K562 (cell line): ENCODE measurements at regions not wholly inside any gene's neighbourhood (a gene's known extent, or its start where the extent isn't known, plus 50 kb on each side); places are given as distances from the start of the nearest gene placed in this dataset.
A peak's percentile ranks its signal among the peaks of the same experiment; 100 is the strongest.

Experiments used
- ATAC-seq: fragments of 200-7000 bp; cut with Tn5 transposase; 3 replicates; pipeline ENCODE4 v1.9.1; 2020; ENCODE audit warnings: moderate library complexity
- BruUV-seq: library from RNA; stranded (reverse); fragments of 400-500 nt; replicated peaks from 2 replicates; lab custom pipeline; 2021; lab: Mats Ljungman, UMichigan
- CTCF ChIA-PET: fragments of 300-600 bp; formaldehyde crosslinking; extraction: SDS; loops from one replicate; lab custom pipeline; 2021; ENCODE audit warnings: low intra/inter-chr PET ratio; lab: Yijun Ruan, JAX
- POLR2A ChIA-PET: fragments of 300-600, 350-650 bp; sonication (Branson Sonifier 250); formaldehyde crosslinking; extraction: SDS; loops from one replicate; lab custom pipeline; 2021; ENCODE audit warnings: antibody characterized with exemption, inconsistent platforms; lab: Yijun Ruan, JAX
- DNase-seq, 4 experiments: peaks; one replicate each; pipeline versions ENCODE4 v3.0.0 to v3.0.0-alpha.2; 2011 to 2018; ENCODE audit warnings: low spot score in 3 of 4, mixed read lengths in 3 of 4; ENCODE audit errors: extremely low read depth in 1 of 4
- FAIRE-seq: peaks from 2 replicates; lab custom pipeline; 2011; peaks lifted over from hg19 to GRCh38; lab: Jason Lieb, UNC
- H2AFZ ChIP-seq: 2 replicates; pipeline ENCODE4 v1.6.0; 2011; ENCODE audit warnings: low read depth, low read length, control low read depth, inconsistent platforms
- H3K27ac ChIP-seq: fragments of 200-600 bp; 3 replicates; pipeline ENCODE4 v1.8.0; 2011; ENCODE audit warnings: low read depth, mild to moderate bottlenecking, control low read depth, inconsistent platforms, low read length, moderate library complexity, mixed read lengths; ENCODE audit errors: extremely low read depth
- H3K27me3 ChIP-seq, 2 experiments: fragments of 300-600 bp in 1 of 2; 2 replicates in 1 of 2; 3 replicates in 1 of 2; pipeline versions ENCODE4 v1.6.0 to v1.8.0; 2011; ENCODE audit warnings: inconsistent platforms in 2 of 2, low read length in 2 of 2, mild to moderate bottlenecking in 1 of 2, mixed read lengths in 1 of 2, moderate library complexity in 1 of 2; ENCODE audit not compliant: control insufficient read depth in 2 of 2, insufficient read depth in 2 of 2
- H3K36me3 ChIP-seq: fragments of 300-600 bp; 3 replicates; pipeline ENCODE4 v1.8.0; 2011; ENCODE audit warnings: mild to moderate bottlenecking, low read length, inconsistent platforms; ENCODE audit not compliant: control insufficient read depth, insufficient read depth
- H3K4me1 ChIP-seq, 2 experiments: fragments of 200-600 bp in 1 of 2; replicated peaks in 1 of 2; 2 replicates in 1 of 2; 3 replicates in 1 of 2; pipeline versions ENCODE4 v1.5.1 to v1.8.0; 2011; ENCODE audit warnings: inconsistent platforms in 2 of 2, low read length in 2 of 2, mild to moderate bottlenecking in 1 of 2, mixed read lengths in 1 of 2, moderate library complexity in 1 of 2; ENCODE audit not compliant: control insufficient read depth in 2 of 2, insufficient read depth in 2 of 2
- H3K4me2 ChIP-seq: 2 replicates; pipeline ENCODE4 v1.6.1; 2011; ENCODE audit warnings: low read length, control low read depth, inconsistent platforms, mixed read lengths; ENCODE audit not compliant: insufficient read depth
- H3K4me3 ChIP-seq: fragments of 200-600 bp; sonication (generic), shearing (Covaris generic); 2 replicates; pipeline ENCODE4 v1.5.1; 2016; ENCODE audit warnings: control low read depth, inconsistent platforms
- H3K79me2 ChIP-seq: fragments of 200-600 bp; 3 replicates; pipeline ENCODE4 v1.8.0; 2011; ENCODE audit warnings: low read length, inconsistent platforms; ENCODE audit not compliant: control insufficient read depth, insufficient read depth
- H3K9ac ChIP-seq, 2 experiments: 2 replicates each; pipeline versions ENCODE4 v1.6.0 to v1.6.1; 2011; ENCODE audit warnings: low read depth in 2 of 2, low read length in 2 of 2, control low read depth in 1 of 2, inconsistent platforms in 1 of 2, mild to moderate bottlenecking in 1 of 2, mixed read lengths in 1 of 2; ENCODE audit not compliant: insufficient read depth in 1 of 2
- H3K9me1 ChIP-seq: one replicate; pipeline ENCODE4 v1.6.0; 2011; ENCODE audit warnings: inconsistent platforms, mild to moderate bottlenecking, low read length, moderate library complexity; ENCODE audit not compliant: control insufficient read depth, insufficient read depth
- H3K9me3 ChIP-seq: replicated peaks from 2 replicates; pipeline ENCODE4 v1.5.1; 2011; ENCODE audit warnings: low read depth, low read length, inconsistent platforms; ENCODE audit not compliant: control insufficient read depth, insufficient read depth
- H4K20me1 ChIP-seq: replicated peaks from 2 replicates; pipeline ENCODE4 v1.6.1; 2011; ENCODE audit warnings: low read length, inconsistent platforms, mixed read lengths; ENCODE audit not compliant: control insufficient read depth, insufficient read depth
- CREBBP ChIP-seq: IDR thresholded peaks from one replicate; pipeline ENCODE4 v1.6.1; 2012; ENCODE audit warnings: low read depth, mild to moderate bottlenecking, control low read depth, inconsistent platforms, low read length
- FOXM1 ChIP-seq, 2 experiments: fragments of 450-650 bp in 1 of 2; sonication (generic) in 1 of 2; formaldehyde crosslinking in 1 of 2; IDR thresholded peaks; 2 replicates each; pipeline versions ENCODE4 v1.6.1 to v1.9.0; 2017 to 2022; ENCODE audit warnings: low read depth in 2 of 2, mild to moderate bottlenecking in 2 of 2, missing genetic modification reagents in 1 of 2, moderate library complexity in 1 of 2
- MEIS2 ChIP-seq: fragments of 450-650 bp; IDR thresholded peaks from 2 replicates; pipeline ENCODE4 v1.6.1; 2014; ENCODE audit warnings: mild to moderate bottlenecking; ENCODE audit not compliant: partially characterized antibody
- MYNN ChIP-seq, 2 experiments: sonication (generic); formaldehyde crosslinking in 1 of 2; IDR thresholded peaks; 2 replicates each; pipeline versions ENCODE4 v1.5.0 to v1.6.1; 2016 to 2020; ENCODE audit warnings: antibody characterized with exemption in 1 of 2, missing genetic modification reagents in 1 of 2
- PCBP2 ChIP-seq: fragments of 200-400 bp; formaldehyde crosslinking; IDR thresholded peaks from 2 replicates; pipeline ENCODE4 v1.6.1; 2018; ENCODE audit warnings: low read length, low read depth, mild to moderate bottlenecking, moderate library complexity; ENCODE audit not compliant: poor library complexity, severe bottlenecking
- SMARCA4 ChIP-seq: fragments of 450-650 bp; IDR thresholded peaks from 2 replicates; pipeline ENCODE4 v1.6.1; 2016
- WGBS: fragments of 100-300 bp; shearing (Covaris generic); methylation state at CpG from one replicate; pipeline ENCODE4 v1.1.6; 2016; ENCODE audit warnings: low coverage, mixed read lengths; ENCODE audit not compliant: insufficient coverage; ENCODE audit errors: missing lambda C conversion rate; 5-methylcytosine and 5-hydroxymethylcytosine counted together
- in situ Hi-C: fragments of 300-500 bp; cut with MboI; formaldehyde crosslinking; loops from 4 replicates; pipeline ENCODE4 v1.15.0; 2018; ENCODE audit warnings: inconsistent platforms, mixed read lengths
- intact Hi-C: fragments of 100-400 bp; cut with micrococcal nuclease; formaldehyde crosslinking; loops from 2 replicates; pipeline ENCODE4 v1.14.2; 2022
- TF ChIP-seq, protein P1 (sequence below): fragments of 450-650 bp; IDR thresholded peaks from one replicate; pipeline ENCODE4 v1.6.1; 2018; ENCODE audit warnings: mild to moderate bottlenecking, moderate library complexity; ENCODE audit not compliant: partially characterized antibody
- TF ChIP-seq, protein P2 (sequence below): sonication (generic); formaldehyde crosslinking; IDR thresholded peaks from 2 replicates; pipeline ENCODE4 v1.8.0; 2023; ENCODE audit warnings: missing genetic modification reagents, mild to moderate bottlenecking, borderline replicate concordance
- TF ChIP-seq, protein P3 (sequence below), 2 experiments: IDR thresholded peaks; 2 replicates each; pipeline ENCODE4 v1.6.1; 2011; ENCODE audit warnings: borderline replicate concordance in 1 of 2, control low read depth in 1 of 2, low read depth in 1 of 2, low read length in 1 of 2, mild to moderate bottlenecking in 1 of 2, mixed read lengths in 1 of 2, moderate library complexity in 1 of 2; ENCODE audit not compliant: insufficient read depth in 1 of 2, insufficient read length in 1 of 2, poor library complexity in 1 of 2, severe bottlenecking in 1 of 2; ENCODE audit errors: extremely low read depth in 1 of 2
- TF ChIP-seq, protein P4 (sequence below): sonication (generic); formaldehyde crosslinking; IDR thresholded peaks from 2 replicates; pipeline ENCODE4 v1.8.1; 2023; ENCODE audit warnings: mild to moderate bottlenecking, missing genetic modification reagents, moderate library complexity

DNA sequence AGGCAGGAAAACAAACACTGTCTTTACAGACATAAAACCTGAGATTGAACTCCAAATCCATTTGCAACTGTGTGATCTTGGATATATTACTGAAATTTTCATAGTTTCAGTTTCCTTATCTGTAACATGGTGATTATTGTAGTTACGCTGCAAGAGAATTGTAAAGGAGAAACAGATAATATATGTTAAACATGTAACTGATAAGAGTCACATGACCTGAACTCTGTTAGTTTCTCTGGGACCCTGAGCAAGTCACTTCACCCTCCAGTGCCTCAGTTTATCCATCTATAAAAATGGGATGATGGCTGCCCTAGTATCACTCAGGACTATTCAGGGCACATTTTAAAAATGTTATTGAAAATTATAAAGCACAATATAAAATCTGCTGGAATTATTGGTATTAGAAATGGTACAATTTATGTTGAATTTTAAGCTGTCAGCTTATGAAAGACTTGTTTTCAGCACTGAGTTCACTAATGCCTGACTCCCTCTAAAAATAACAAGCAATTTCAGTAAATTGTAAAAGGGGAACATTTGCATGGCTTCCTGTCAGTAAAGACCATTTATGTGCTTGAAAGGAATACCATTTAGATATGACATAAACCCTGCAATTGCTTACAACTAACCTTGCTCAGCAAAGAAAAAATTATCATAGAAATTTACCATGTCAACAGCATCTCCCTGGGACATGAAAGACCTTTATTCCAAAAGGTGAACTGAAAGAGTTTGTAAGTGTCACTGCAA, 393.5 kb downstream of the RAD51AP2 start:
- ChIA-PET POLR2A (interaction anchor here (0.6 to 1.0 kb wide), 2 partner anchors 9 to 1485 kb away, joined by 3 to 5 read pairs; no protein-coding TSS in a partner anchor), CTCF (no interaction called here)
- no peaks in the 10 kb centered on the region for H3K27me3 ChIP-seq
- no peak overlapping the region for H3K4me3 ChIP-seq
- H3K36me3 ChIP-seq = no peaks in the 10 kb centered on the region
- BruUV-seq = no TSS peak
- ATAC-seq (no peak), DNase-seq (no peak), FAIRE-seq (no peak)
- H3K27ac ChIP-seq = peak overlapping the region; percentile 24
- H3K4me2 ChIP-seq = peak overlapping the region; percentile 47
- intact Hi-C loops = loop anchor here (10.0 kb wide), 1 partner anchor 490 kb away; no protein-coding TSS in a partner anchor
- H3K9me1 ChIP-seq = no peaks in the 10 kb centered on the region
- H3K9me3 ChIP-seq = no peaks in the 10 kb centered on the region
- H3K79me2 ChIP-seq = no peaks in the 10 kb centered on the region
- H4K20me1 ChIP-seq = no peaks in the 10 kb centered on the region
- peak overlapping the region; percentile 77 for H2AFZ ChIP-seq
- WGBS = 13% methylated on average over 1 of the region's 1 CpG
- in situ Hi-C loops = no loop called here
- H3K4me1 ChIP-seq = peaks cover 13 to 75% of the 10 kb centered on the region in 2 experiments
- H3K9ac ChIP-seq = peak overlapping the region in 1 of 2 experiments; percentile 40; a peak in 2 of 4 replicates
- TF ChIP-seq, protein P1, sequence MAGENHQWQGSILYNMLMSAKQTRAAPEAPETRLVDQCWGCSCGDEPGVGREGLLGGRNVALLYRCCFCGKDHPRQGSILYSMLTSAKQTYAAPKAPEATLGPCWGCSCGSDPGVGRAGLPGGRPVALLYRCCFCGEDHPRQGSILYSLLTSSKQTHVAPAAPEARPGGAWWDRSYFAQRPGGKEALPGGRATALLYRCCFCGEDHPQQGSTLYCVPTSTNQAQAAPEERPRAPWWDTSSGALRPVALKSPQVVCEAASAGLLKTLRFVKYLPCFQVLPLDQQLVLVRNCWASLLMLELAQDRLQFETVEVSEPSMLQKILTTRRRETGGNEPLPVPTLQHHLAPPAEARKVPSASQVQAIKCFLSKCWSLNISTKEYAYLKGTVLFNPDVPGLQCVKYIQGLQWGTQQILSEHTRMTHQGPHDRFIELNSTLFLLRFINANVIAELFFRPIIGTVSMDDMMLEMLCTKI = no peak
- TF ChIP-seq CREBBP (no peak), MEIS2 (no peak), PCBP2 (no peak), MYNN (IDR thresholded peaks at IDR 0.05) (no peak), MYNN (CRISPR knock-in tag; IDR thresholded peaks at IDR 0.05) (no peak), SMARCA4 (peak; percentile 37; the same call in 1 of the 2 replicates), FOXM1 (IDR thresholded peaks at IDR 0.05; ENCODE audit: low read depth) (0 out of 2 replicates have a peak, but pooled peaks have one; percentile 22), FOXM1 (CRISPR knock-in tag; IDR thresholded peaks at IDR 0.05; ENCODE audit: low read depth) (no peak)
- TF ChIP-seq, protein P2, sequence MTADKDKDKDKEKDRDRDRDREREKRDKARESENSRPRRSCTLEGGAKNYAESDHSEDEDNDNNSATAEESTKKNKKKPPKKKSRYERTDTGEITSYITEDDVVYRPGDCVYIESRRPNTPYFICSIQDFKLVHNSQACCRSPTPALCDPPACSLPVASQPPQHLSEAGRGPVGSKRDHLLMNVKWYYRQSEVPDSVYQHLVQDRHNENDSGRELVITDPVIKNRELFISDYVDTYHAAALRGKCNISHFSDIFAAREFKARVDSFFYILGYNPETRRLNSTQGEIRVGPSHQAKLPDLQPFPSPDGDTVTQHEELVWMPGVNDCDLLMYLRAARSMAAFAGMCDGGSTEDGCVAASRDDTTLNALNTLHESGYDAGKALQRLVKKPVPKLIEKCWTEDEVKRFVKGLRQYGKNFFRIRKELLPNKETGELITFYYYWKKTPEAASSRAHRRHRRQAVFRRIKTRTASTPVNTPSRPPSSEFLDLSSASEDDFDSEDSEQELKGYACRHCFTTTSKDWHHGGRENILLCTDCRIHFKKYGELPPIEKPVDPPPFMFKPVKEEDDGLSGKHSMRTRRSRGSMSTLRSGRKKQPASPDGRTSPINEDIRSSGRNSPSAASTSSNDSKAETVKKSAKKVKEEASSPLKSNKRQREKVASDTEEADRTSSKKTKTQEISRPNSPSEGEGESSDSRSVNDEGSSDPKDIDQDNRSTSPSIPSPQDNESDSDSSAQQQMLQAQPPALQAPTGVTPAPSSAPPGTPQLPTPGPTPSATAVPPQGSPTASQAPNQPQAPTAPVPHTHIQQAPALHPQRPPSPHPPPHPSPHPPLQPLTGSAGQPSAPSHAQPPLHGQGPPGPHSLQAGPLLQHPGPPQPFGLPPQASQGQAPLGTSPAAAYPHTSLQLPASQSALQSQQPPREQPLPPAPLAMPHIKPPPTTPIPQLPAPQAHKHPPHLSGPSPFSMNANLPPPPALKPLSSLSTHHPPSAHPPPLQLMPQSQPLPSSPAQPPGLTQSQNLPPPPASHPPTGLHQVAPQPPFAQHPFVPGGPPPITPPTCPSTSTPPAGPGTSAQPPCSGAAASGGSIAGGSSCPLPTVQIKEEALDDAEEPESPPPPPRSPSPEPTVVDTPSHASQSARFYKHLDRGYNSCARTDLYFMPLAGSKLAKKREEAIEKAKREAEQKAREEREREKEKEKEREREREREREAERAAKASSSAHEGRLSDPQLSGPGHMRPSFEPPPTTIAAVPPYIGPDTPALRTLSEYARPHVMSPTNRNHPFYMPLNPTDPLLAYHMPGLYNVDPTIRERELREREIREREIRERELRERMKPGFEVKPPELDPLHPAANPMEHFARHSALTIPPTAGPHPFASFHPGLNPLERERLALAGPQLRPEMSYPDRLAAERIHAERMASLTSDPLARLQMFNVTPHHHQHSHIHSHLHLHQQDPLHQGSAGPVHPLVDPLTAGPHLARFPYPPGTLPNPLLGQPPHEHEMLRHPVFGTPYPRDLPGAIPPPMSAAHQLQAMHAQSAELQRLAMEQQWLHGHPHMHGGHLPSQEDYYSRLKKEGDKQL = no peak
- TF ChIP-seq, protein P3, sequence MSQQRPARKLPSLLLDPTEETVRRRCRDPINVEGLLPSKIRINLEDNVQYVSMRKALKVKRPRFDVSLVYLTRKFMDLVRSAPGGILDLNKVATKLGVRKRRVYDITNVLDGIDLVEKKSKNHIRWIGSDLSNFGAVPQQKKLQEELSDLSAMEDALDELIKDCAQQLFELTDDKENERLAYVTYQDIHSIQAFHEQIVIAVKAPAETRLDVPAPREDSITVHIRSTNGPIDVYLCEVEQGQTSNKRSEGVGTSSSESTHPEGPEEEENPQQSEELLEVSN (IDR thresholded peaks at IDR 0.05; ENCODE audit: borderline replicate concordance in 1 of 2, extremely low read depth in 1 of 2, insufficient read depth in 1 of 2, insufficient read length in 1 of 2, low read depth in 1 of 2, low read length in 1 of 2, poor library complexity in 1 of 2, severe bottlenecking in 1 of 2) = no peak
- TF ChIP-seq, protein P4, sequence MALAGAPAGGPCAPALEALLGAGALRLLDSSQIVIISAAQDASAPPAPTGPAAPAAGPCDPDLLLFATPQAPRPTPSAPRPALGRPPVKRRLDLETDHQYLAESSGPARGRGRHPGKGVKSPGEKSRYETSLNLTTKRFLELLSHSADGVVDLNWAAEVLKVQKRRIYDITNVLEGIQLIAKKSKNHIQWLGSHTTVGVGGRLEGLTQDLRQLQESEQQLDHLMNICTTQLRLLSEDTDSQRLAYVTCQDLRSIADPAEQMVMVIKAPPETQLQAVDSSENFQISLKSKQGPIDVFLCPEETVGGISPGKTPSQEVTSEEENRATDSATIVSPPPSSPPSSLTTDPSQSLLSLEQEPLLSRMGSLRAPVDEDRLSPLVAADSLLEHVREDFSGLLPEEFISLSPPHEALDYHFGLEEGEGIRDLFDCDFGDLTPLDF = no peak
